ENCODE measurements at regions not wholly inside any gene's neighbourhood (a gene's known extent, or its start where the extent isn't known, plus 50 kb on each side); places are given as distances from the start of the nearest gene placed in this dataset.

DNA sequence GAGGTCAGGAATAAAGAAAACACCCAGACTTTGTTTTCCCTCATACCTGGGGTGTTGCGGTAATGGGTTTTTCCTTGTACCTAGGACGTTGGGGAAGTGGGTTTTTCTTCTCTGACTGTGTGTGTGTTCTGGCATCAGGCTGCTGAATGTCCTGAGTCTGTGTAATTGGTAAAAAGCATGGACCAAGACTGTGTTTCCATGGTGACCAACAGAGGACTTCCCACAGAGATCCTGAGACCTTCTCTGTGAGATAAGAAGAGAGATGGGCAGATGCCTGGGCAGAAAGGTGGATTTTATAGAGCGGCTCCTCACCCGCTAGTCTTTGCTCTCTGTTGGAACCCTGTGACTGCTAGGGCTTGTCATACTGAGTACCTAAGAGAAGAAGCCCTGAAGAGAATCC, 135.4 kb upstream of the GGTLC1 start:
- no peak for TF ChIP-seq CTCF (IDR thresholded peaks at IDR 0.05)
- no peak for TF ChIP-seq POLR2A (IDR thresholded peaks at IDR 0.05)
- TF ChIP-seq POLR2AphosphoS5 (IDR thresholded peaks at IDR 0.05; ENCODE audit: insufficient read depth in 1 of 2, low read depth in 1 of 2) = no peak

All from vagina (tissue), 2 donors.